GM23338 (cell line): ENCODE measurements at regions not wholly inside any gene's neighbourhood (a gene's known extent, or its start where the extent isn't known, plus 50 kb on each side); places are given as distances from the start of the nearest gene placed in this dataset.

ENCODE experiments used
- ATAC-seq: fragments of 200-7000 bp; cut with Tn5 transposase; 3 replicates; pipeline ENCODE4 v1.9.1; 2020
- DNase-seq: peaks from one replicate; pipeline ENCODE4 v3.0.0-alpha.2; 2015; ENCODE audit warnings: low spot score
- H2AFZ ChIP-seq: fragments of 200-600 bp; sonication (generic); 2 replicates; pipeline ENCODE4 v1.8.0; 2016; ENCODE audit warnings: antibody characterized with exemption, mild to moderate bottlenecking, moderate library complexity
- H3F3A ChIP-seq: fragments of 200-600 bp; sonication (generic); replicated peaks from 2 replicates; pipeline ENCODE4 v1.8.0; 2017; ENCODE audit warnings: antibody characterized with exemption, mixed run types, low read depth
- H3K27ac ChIP-seq: fragments of 200-600 bp; sonication (generic); 2 replicates; pipeline ENCODE4 v1.6.1; 2016; ENCODE audit warnings: low read depth
- H3K27me3 ChIP-seq: fragments of 200-600 bp; sonication (generic); 2 replicates; pipeline ENCODE4 v1.8.0; 2016; ENCODE audit warnings: mild to moderate bottlenecking, mixed run types, moderate library complexity; ENCODE audit not compliant: insufficient read depth
- H3K36me3 ChIP-seq: fragments of 200-600 bp; sonication (generic); 2 replicates; pipeline ENCODE4 v1.8.0; 2016; ENCODE audit warnings: mild to moderate bottlenecking; ENCODE audit not compliant: insufficient read depth
- H3K4me1 ChIP-seq: fragments of 200-600 bp; sonication (generic); 2 replicates; pipeline ENCODE4 v1.8.0; 2016; ENCODE audit warnings: mild to moderate bottlenecking, moderate library complexity; ENCODE audit not compliant: insufficient read depth
- H3K4me2 ChIP-seq: fragments of 200-600 bp; sonication (generic); 2 replicates; pipeline ENCODE4 v1.7.1; 2017; ENCODE audit warnings: mixed run types
- H3K4me3 ChIP-seq: fragments of 200-600 bp; sonication (generic); 2 replicates; pipeline ENCODE4 v1.6.1; 2016; ENCODE audit warnings: mixed run types
- H3K79me2 ChIP-seq: fragments of 200-600 bp; sonication (generic); replicated peaks from 2 replicates; pipeline ENCODE4 v1.8.0; 2017; ENCODE audit warnings: mild to moderate bottlenecking; ENCODE audit not compliant: insufficient read depth
- H3K9me2 ChIP-seq: fragments of 200-600 bp; sonication (generic); 2 replicates; pipeline ENCODE4 v1.8.0; 2017; ENCODE audit not compliant: insufficient read depth
- H4K20me1 ChIP-seq: fragments of 200-600 bp; sonication (generic); replicated peaks from 2 replicates; pipeline ENCODE4 v1.8.0; 2017; ENCODE audit warnings: mild to moderate bottlenecking; ENCODE audit not compliant: insufficient read depth
- H3K27ac Mint-ChIP-seq: 2 replicates; pipeline ENCODE4 v1.8.0; 2020; ENCODE audit warnings: inconsistent platforms, mild to moderate bottlenecking, moderate library complexity, mixed read lengths
- H3K27me3 Mint-ChIP-seq: 3 replicates; pipeline ENCODE4 v1.8.0; 2022; ENCODE audit warnings: low read depth, mild to moderate bottlenecking, moderate library complexity, mixed read lengths, inconsistent platforms; ENCODE audit not compliant: insufficient read depth, poor library complexity
- H3K36me3 Mint-ChIP-seq: 3 replicates; pipeline ENCODE4 v1.8.0; 2021; ENCODE audit warnings: low read depth, mild to moderate bottlenecking, inconsistent platforms, moderate library complexity, mixed read lengths
- H3K4me1 Mint-ChIP-seq: 3 replicates; pipeline ENCODE4 v1.8.0; 2020; ENCODE audit warnings: mild to moderate bottlenecking, inconsistent platforms, mixed read lengths
- H3K4me3 Mint-ChIP-seq: 3 replicates; pipeline ENCODE4 v1.8.0; 2021; ENCODE audit warnings: moderate library complexity, mild to moderate bottlenecking, inconsistent platforms, mixed read lengths
- H3K9me3 Mint-ChIP-seq: 3 replicates; pipeline ENCODE4 v1.8.0; 2020; ENCODE audit warnings: moderate library complexity, mild to moderate bottlenecking, inconsistent platforms, mixed read lengths
- CREB1 ChIP-seq: fragments of 250-450 bp; sonication (Bioruptor Pico); IDR thresholded peaks from 2 replicates; pipeline ENCODE4 v1.5.0; 2020; ENCODE audit warnings: low read depth, mild to moderate bottlenecking, moderate library complexity
- ETS1 ChIP-seq: IDR thresholded peaks from 2 replicates; pipeline ENCODE4 v1.6.1; 2016; ENCODE audit warnings: antibody characterized with exemption
- EZH2phosphoT487 ChIP-seq: fragments of 200-600 bp; sonication (generic); IDR thresholded peaks from one replicate; pipeline ENCODE4 v1.8.1; 2018; ENCODE audit warnings: antibody characterized with exemption; ENCODE audit not compliant: unreplicated experiment
- JUNB ChIP-seq: IDR thresholded peaks from one replicate; pipeline ENCODE4 v1.6.1; 2016; ENCODE audit warnings: antibody characterized with exemption; ENCODE audit not compliant: unreplicated experiment
- NANOG ChIP-seq: IDR thresholded peaks from 2 replicates; pipeline ENCODE4 v1.6.1; 2016; ENCODE audit warnings: antibody characterized with exemption, borderline replicate concordance
- POLR2AphosphoS5 ChIP-seq: IDR thresholded peaks from 2 replicates; pipeline ENCODE4 v1.6.1; 2016; ENCODE audit warnings: antibody characterized with exemption, low read depth
- REST ChIP-seq: IDR thresholded peaks from one replicate; pipeline ENCODE4 v1.6.1; 2018; ENCODE audit warnings: antibody characterized with exemption; ENCODE audit not compliant: unreplicated experiment
- ZNF114 ChIP-seq: fragments of 250-450 bp; sonication (Bioruptor Pico); IDR thresholded peaks from 2 replicates; pipeline ENCODE4 v1.5.0; 2020; ENCODE audit warnings: mild to moderate bottlenecking, moderate library complexity
- ZNF331 ChIP-seq: fragments of 250-450 bp; sonication (Bioruptor Pico); IDR thresholded peaks from 2 replicates; pipeline ENCODE4 v1.5.0; 2020; ENCODE audit warnings: low read depth, mild to moderate bottlenecking, moderate library complexity
- TF ChIP-seq, protein P1 (sequence below), 2 experiments: fragments of 200-600 bp in 1 of 2; sonication (generic) in 1 of 2; conservative IDR thresholded peaks; 2 replicates each; pipeline versions ENCODE4 v1.5.1 to v1.6.1; 2016 to 2017; ENCODE audit warnings: antibody characterized with exemption in 2 of 2, low read depth in 2 of 2, mild to moderate bottlenecking in 2 of 2, moderate library complexity in 1 of 2

GRCh38 chr12:91326058-91327027, 143.7 kb upstream of the DCN start:
- Mint-ChIP-seq H3K9me3 (no peaks in the 10 kb centered on the region), H3K4me3 (no peak overlapping the region)
- peak; percentile 48 for ATAC-seq

GRCh38 chr12:91320999-91321398, 138.4 kb upstream of the DCN start:
- H3K4me3 Mint-ChIP-seq, result no peak overlapping the region
- H2AFZ ChIP-seq, result no peak overlapping the region
- no peak for ATAC-seq
- H3K4me3 ChIP-seq, result no peak overlapping the region
- H3K9me3 Mint-ChIP-seq, result no peaks in the 10 kb centered on the region; the same call in 1 of the 3 replicates
- H3K27ac Mint-ChIP-seq, result no peak overlapping the region
- H3K4me2 ChIP-seq, result no peak overlapping the region
- no peak for TF ChIP-seq ZNF114 (CRISPR knock-in tag)
- no peak for TF ChIP-seq EZH2phosphoT487
- TF ChIP-seq POLR2AphosphoS5, result no peak
- TF ChIP-seq ZNF331 (CRISPR knock-in tag), result no peak
- TF ChIP-seq CREB1 (CRISPR knock-in tag), result no peak
- TF ChIP-seq REST, result no peak
- TF ChIP-seq NANOG, result no peak
- no peak for TF ChIP-seq ETS1
- no peak for TF ChIP-seq JUNB
- no peaks in the 10 kb centered on the region for H3K79me2 ChIP-seq
- H3K27me3 Mint-ChIP-seq, result peaks cover 2% of the 10 kb centered on the region
- no peaks in the 10 kb centered on the region for H4K20me1 ChIP-seq
- H3K4me1 ChIP-seq, result peaks cover 14% of the 10 kb centered on the region
- H3K9me2 ChIP-seq, result no peaks in the 10 kb centered on the region
- no peak overlapping the region for H3K27ac ChIP-seq
- no peaks in the 10 kb centered on the region for H3K36me3 Mint-ChIP-seq
- DNase-seq, result no peak
- H3K36me3 ChIP-seq, result no peaks in the 10 kb centered on the region
- no peaks in the 10 kb centered on the region for H3F3A ChIP-seq
- H3K27me3 ChIP-seq, result no peaks in the 10 kb centered on the region
- peaks cover 15% of the 10 kb centered on the region for H3K4me1 Mint-ChIP-seq

More at GRCh38 chr12:91326058-91327027, 143.7 kb upstream of the DCN start:
- Histone ChIP-seq H2AFZ (no peak overlapping the region; the same call in 1 of the 2 replicates), H3K4me1 (no peaks in the 10 kb centered on the region), H3K4me3 (no peak overlapping the region), H3K79me2 (no peaks in the 10 kb centered on the region), H4K20me1 (no peaks in the 10 kb centered on the region), H3K27me3 (no peaks in the 10 kb centered on the region), H3K4me2 (no peak overlapping the region), H3K9me2 (no peaks in the 10 kb centered on the region), H3K27ac (no peak overlapping the region), H3F3A (no peaks in the 10 kb centered on the region), H3K36me3 (no peaks in the 10 kb centered on the region)
- TF ChIP-seq JUNB, result no peak
- TF ChIP-seq, protein P1, sequence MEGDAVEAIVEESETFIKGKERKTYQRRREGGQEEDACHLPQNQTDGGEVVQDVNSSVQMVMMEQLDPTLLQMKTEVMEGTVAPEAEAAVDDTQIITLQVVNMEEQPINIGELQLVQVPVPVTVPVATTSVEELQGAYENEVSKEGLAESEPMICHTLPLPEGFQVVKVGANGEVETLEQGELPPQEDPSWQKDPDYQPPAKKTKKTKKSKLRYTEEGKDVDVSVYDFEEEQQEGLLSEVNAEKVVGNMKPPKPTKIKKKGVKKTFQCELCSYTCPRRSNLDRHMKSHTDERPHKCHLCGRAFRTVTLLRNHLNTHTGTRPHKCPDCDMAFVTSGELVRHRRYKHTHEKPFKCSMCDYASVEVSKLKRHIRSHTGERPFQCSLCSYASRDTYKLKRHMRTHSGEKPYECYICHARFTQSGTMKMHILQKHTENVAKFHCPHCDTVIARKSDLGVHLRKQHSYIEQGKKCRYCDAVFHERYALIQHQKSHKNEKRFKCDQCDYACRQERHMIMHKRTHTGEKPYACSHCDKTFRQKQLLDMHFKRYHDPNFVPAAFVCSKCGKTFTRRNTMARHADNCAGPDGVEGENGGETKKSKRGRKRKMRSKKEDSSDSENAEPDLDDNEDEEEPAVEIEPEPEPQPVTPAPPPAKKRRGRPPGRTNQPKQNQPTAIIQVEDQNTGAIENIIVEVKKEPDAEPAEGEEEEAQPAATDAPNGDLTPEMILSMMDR (conservative IDR thresholded peaks at IDR 0.05; ENCODE audit: low read depth in 2 of 2), result peak; percentile 67 to 84
- TF ChIP-seq ETS1, result no peak
- H3K4me1 Mint-ChIP-seq, result no peaks in the 10 kb centered on the region
- no peaks in the 10 kb centered on the region for H3K27me3 Mint-ChIP-seq
- no peak overlapping the region for H3K27ac Mint-ChIP-seq
- peak; percentile 85 for DNase-seq
- no peaks in the 10 kb centered on the region for H3K36me3 Mint-ChIP-seq
